ENCODE measurements at regions not wholly inside any gene's neighbourhood (a gene's known extent, or its start where the extent isn't known, plus 50 kb on each side); places are given as distances from the start of the nearest gene placed in this dataset.

GRCh38 chr11:110966131-110966530 is 253.9 kb upstream of the ARHGAP20 start:
- Histone ChIP-seq H3K4me1 (ENCODE audit: insufficient read depth, low read length) (no peaks in the 10 kb centered on the region), H2BK15ac (ENCODE audit: low read depth, low read length) (no peak overlapping the region), H2BK20ac (ENCODE audit: low read depth, low read length, poor library complexity, severe bottlenecking) (no peak overlapping the region), H3K56ac (ENCODE audit: insufficient read length, low read depth, low read length) (no peak overlapping the region), H2BK12ac (ENCODE audit: insufficient read length, low read depth, low read length) (no peak overlapping the region), H4K8ac (replicated peaks; ENCODE audit: insufficient read length, low read depth, low read length) (no peak overlapping the region), H2BK5ac (ENCODE audit: insufficient read length, low read length) (no peak overlapping the region), H2AK5ac (ENCODE audit: insufficient read length, low read length) (no peak overlapping the region), H3T11ph (ENCODE audit: low read length) (no peak overlapping the region), H3K79me2 (ENCODE audit: insufficient read depth, low read length) (no peaks in the 10 kb centered on the region), H4K20me1 (ENCODE audit: control insufficient read depth, insufficient read depth, insufficient read length) (no peaks in the 10 kb centered on the region), H2BK120ac (ENCODE audit: low read depth, low read length, poor library complexity, severe bottlenecking) (no peak overlapping the region), H3K9me3 (ENCODE audit: control insufficient read depth, low read depth, low read length) (no peaks in the 10 kb centered on the region), H4K5ac (ENCODE audit: insufficient read length, low read depth, low read length) (no peak overlapping the region), H3K9ac (ENCODE audit: extremely low read depth, insufficient read length, low read length) (no peak overlapping the region), H4K91ac (ENCODE audit: insufficient read length, low read depth, low read length) (no peak overlapping the region), H2AFZ (ENCODE audit: low read length) (no peak overlapping the region), H3K23ac (ENCODE audit: insufficient read length, low read depth, low read length) (no peak overlapping the region), H3K27ac (ENCODE audit: insufficient read length, low read depth, low read length) (no peak overlapping the region), H3K4ac (ENCODE audit: low read depth, low read length) (no peak overlapping the region), H3K27me3 (ENCODE audit: insufficient read depth, low read length) (no peaks in the 10 kb centered on the region), H3K18ac (ENCODE audit: insufficient read length, low read depth, low read length) (no peak overlapping the region), H3K23me2 (ENCODE audit: insufficient read length, low read depth, low read length, poor library complexity, severe bottlenecking) (no peaks in the 10 kb centered on the region), H3K14ac (ENCODE audit: insufficient read depth, low read length) (no peak overlapping the region), H3K4me2 (ENCODE audit: insufficient read depth, insufficient read length, low read length) (no peak overlapping the region), H3K79me1 (ENCODE audit: insufficient read depth, low read depth, low read length, poor library complexity, severe bottlenecking) (no peaks in the 10 kb centered on the region)
- Mint-ChIP-seq H3K4me3 (no peak overlapping the region), H3K36me3 (ENCODE audit: insufficient read depth in 1 of 3, low read depth in 3 of 3) (no peaks in the 10 kb centered on the region), H3K9me3 (no peaks in the 10 kb centered on the region), H3K4me1 (0 out of 4 replicates have a peak, but pooled peaks cover 0 to 3% of the 10 kb centered on the region in 2 experiments), H3K27me3 (ENCODE audit: low read depth) (no peaks in the 10 kb centered on the region; the same call in 1 of the 2 replicates), H3K27ac (no peak overlapping the region)
- no peak for DNase-seq
- WGBS (ENCODE audit: extremely low coverage, insufficient read length, low lambda C conversion rate) = no CpG with 5 or more reads among the region's 1 CpG
- TF ChIP-seq CTCF (conservative IDR thresholded peaks at IDR 0.05) = no peak
